ENCODE measurements at regions not wholly inside any gene's neighbourhood (a gene's known extent, or its start where the extent isn't known, plus 50 kb on each side); places are given as distances from the start of the nearest gene placed in this dataset.

DNA sequence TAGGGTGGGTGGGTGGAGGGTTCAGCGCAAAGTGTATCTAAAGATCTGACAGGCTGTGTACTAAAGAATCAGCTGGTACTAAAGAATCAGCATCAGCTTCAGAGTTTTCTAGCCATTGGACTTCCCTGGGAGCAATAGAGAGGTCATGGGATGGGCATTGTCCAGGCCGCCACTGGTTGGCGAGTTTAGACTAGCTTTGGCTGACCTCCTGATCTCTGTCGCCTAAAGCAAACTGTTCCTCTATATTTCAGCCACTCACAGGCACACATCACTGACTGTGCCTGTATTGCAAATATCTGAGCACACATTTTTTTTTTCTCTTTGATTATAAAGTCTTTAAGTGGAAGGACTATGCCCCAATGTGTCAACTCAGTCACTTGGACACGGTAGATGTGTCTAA lies 267.8 kb upstream of the SKOR2 start:
- no peaks in the 10 kb centered on the region for H3F3A ChIP-seq (replicated peaks; ENCODE audit: insufficient read depth)
- TF ChIP-seq, protein P1, sequence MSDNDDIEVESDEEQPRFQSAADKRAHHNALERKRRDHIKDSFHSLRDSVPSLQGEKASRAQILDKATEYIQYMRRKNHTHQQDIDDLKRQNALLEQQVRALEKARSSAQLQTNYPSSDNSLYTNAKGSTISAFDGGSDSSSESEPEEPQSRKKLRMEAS (IDR thresholded peaks at IDR 0.05; ENCODE audit: low read depth), result no peak
- TF ChIP-seq TEAD4 (IDR thresholded peaks at IDR 0.05; ENCODE audit: borderline replicate concordance, insufficient read depth) (no peak), RCOR1 (IDR thresholded peaks at IDR 0.05; ENCODE audit: low read length) (no peak), FOXJ3 (CRISPR knock-in tag; IDR thresholded peaks at IDR 0.05) (no peak), EP300 (IDR thresholded peaks at IDR 0.05; ENCODE audit: borderline replicate concordance in 1 of 2, low read depth in 1 of 2, low read length in 1 of 2) (no peak), GATA2 (CRISPR knock-in tag; IDR thresholded peaks at IDR 0.05) (no peak), POLR2AphosphoS5 (IDR thresholded peaks at IDR 0.05; ENCODE audit: low read depth, low read length) (no peak), EZH2phosphoT487 (IDR thresholded peaks at IDR 0.05; ENCODE audit: borderline replicate concordance, low read depth) (no peak), CHD2 (IDR thresholded peaks at IDR 0.05; ENCODE audit: low read length, partially characterized antibody) (no peak), TAF1 (IDR thresholded peaks at IDR 0.05; ENCODE audit: borderline replicate concordance, low read depth, low read length) (no peak)
- H2AFZ ChIP-seq (ENCODE audit: low read depth), result no peak overlapping the region
- CTCF ChIA-PET, result no interaction called here
- 40% methylated on average over 4 of the region's 5 CpGs for WGBS (ENCODE audit: low lambda C conversion rate)
- H3K4me1 ChIP-seq (ENCODE audit: control insufficient read depth in 1 of 2, insufficient read depth in 2 of 2, low read depth in 1 of 2, low read length in 1 of 2), result no peaks in the 10 kb centered on the region
- no peaks in the 10 kb centered on the region for H3K79me2 ChIP-seq (ENCODE audit: insufficient read depth)
- H3K9ac ChIP-seq, result no peak overlapping the region
- no peaks in the 10 kb centered on the region for H3K9me3 ChIP-seq
- DNase-seq, result no peak
- H3K4me3 ChIP-seq (ENCODE audit: low read depth in 2 of 2, low read length in 1 of 2), result no peak overlapping the region
- H4K20me1 ChIP-seq (ENCODE audit: insufficient read depth), result no peaks in the 10 kb centered on the region
- no peaks in the 10 kb centered on the region for H3K27me3 ChIP-seq (ENCODE audit: insufficient read depth)
- H3K4me2 ChIP-seq, result no peak overlapping the region
- POLR2A ChIA-PET, result no interaction called here
- no peaks in the 10 kb centered on the region for H3K36me3 ChIP-seq (replicated peaks in 1 of 2; ENCODE audit: control insufficient read depth in 1 of 2, insufficient read depth in 2 of 2, low read length in 1 of 2)
- H3K9me2 ChIP-seq, result no peaks in the 10 kb centered on the region
- no peak overlapping the region for H3K27ac ChIP-seq (ENCODE audit: low read depth in 2 of 2, low read length in 1 of 2)

DNA sequence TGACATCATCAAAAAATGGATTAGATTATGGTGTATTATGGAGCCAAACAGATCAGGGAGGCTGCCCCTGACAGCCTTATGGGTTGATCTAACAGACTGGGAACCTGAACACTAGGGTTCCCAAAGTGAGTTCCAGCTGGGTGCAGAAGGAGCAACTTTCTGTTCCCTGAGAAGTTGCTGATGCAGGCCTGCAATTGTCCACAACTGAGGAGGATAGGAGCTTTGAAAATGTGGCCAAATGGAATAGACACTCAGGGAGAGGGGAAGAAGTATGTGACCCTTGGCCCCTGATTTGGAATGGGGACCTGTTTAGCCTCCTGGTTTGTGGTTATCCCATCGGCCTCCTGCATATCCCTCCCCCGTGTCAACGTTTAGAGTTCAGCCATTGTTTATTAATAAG lies 262.2 kb upstream of the SKOR2 start:
- Histone ChIP-seq H3K27ac (ENCODE audit: low read depth in 2 of 2, low read length in 1 of 2) (no peak overlapping the region), H3K9me3 (no peaks in the 10 kb centered on the region), H3K4me3 (ENCODE audit: low read depth in 2 of 2, low read length in 1 of 2) (no peak overlapping the region), H3K9me2 (no peaks in the 10 kb centered on the region), H3K4me2 (no peak overlapping the region), H3K36me3 (replicated peaks in 1 of 2; ENCODE audit: control insufficient read depth in 1 of 2, insufficient read depth in 2 of 2, low read length in 1 of 2) (no peaks in the 10 kb centered on the region), H3K79me2 (ENCODE audit: insufficient read depth) (no peaks in the 10 kb centered on the region), H2AFZ (ENCODE audit: low read depth) (no peak overlapping the region), H3K27me3 (ENCODE audit: insufficient read depth) (no peaks in the 10 kb centered on the region), H3K4me1 (ENCODE audit: control insufficient read depth in 1 of 2, insufficient read depth in 2 of 2, low read depth in 1 of 2, low read length in 1 of 2) (no peaks in the 10 kb centered on the region), H4K20me1 (ENCODE audit: insufficient read depth) (no peaks in the 10 kb centered on the region), H3F3A (replicated peaks; ENCODE audit: insufficient read depth) (no peaks in the 10 kb centered on the region), H3K9ac (no peak overlapping the region)
- CTCF ChIA-PET, result no interaction called here
- DNase-seq, result no peak
- POLR2A ChIA-PET, result no interaction called here
- 16% methylated on average over 3 of the region's 3 CpGs for WGBS (ENCODE audit: low lambda C conversion rate)
- TF ChIP-seq RCOR1 (IDR thresholded peaks at IDR 0.05; ENCODE audit: low read length), result no peak
- no peak for TF ChIP-seq MEF2A (IDR thresholded peaks at IDR 0.05; ENCODE audit: borderline replicate concordance, low read depth)
- TF ChIP-seq, protein P2, sequence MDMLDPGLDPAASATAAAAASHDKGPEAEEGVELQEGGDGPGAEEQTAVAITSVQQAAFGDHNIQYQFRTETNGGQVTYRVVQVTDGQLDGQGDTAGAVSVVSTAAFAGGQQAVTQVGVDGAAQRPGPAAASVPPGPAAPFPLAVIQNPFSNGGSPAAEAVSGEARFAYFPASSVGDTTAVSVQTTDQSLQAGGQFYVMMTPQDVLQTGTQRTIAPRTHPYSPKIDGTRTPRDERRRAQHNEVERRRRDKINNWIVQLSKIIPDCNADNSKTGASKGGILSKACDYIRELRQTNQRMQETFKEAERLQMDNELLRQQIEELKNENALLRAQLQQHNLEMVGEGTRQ (IDR thresholded peaks at IDR 0.05; ENCODE audit: borderline replicate concordance, low read depth, low read length), result no peak
- TF ChIP-seq FOXM1 (IDR thresholded peaks at IDR 0.05; ENCODE audit: low read depth), result no peak
- TF ChIP-seq, protein P3, sequence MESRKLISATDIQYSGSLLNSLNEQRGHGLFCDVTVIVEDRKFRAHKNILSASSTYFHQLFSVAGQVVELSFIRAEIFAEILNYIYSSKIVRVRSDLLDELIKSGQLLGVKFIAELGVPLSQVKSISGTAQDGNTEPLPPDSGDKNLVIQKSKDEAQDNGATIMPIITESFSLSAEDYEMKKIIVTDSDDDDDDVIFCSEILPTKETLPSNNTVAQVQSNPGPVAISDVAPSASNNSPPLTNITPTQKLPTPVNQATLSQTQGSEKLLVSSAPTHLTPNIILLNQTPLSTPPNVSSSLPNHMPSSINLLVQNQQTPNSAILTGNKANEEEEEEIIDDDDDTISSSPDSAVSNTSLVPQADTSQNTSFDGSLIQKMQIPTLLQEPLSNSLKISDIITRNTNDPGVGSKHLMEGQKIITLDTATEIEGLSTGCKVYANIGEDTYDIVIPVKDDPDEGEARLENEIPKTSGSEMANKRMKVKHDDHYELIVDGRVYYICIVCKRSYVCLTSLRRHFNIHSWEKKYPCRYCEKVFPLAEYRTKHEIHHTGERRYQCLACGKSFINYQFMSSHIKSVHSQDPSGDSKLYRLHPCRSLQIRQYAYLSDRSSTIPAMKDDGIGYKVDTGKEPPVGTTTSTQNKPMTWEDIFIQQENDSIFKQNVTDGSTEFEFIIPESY (IDR thresholded peaks at IDR 0.05; ENCODE audit: borderline replicate concordance, low read depth), result no peak
- TF ChIP-seq, protein P4, sequence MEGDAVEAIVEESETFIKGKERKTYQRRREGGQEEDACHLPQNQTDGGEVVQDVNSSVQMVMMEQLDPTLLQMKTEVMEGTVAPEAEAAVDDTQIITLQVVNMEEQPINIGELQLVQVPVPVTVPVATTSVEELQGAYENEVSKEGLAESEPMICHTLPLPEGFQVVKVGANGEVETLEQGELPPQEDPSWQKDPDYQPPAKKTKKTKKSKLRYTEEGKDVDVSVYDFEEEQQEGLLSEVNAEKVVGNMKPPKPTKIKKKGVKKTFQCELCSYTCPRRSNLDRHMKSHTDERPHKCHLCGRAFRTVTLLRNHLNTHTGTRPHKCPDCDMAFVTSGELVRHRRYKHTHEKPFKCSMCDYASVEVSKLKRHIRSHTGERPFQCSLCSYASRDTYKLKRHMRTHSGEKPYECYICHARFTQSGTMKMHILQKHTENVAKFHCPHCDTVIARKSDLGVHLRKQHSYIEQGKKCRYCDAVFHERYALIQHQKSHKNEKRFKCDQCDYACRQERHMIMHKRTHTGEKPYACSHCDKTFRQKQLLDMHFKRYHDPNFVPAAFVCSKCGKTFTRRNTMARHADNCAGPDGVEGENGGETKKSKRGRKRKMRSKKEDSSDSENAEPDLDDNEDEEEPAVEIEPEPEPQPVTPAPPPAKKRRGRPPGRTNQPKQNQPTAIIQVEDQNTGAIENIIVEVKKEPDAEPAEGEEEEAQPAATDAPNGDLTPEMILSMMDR (IDR thresholded peaks at IDR 0.05), result no peak
- TF ChIP-seq FOSL2 (IDR thresholded peaks at IDR 0.05; ENCODE audit: borderline replicate concordance, low read depth), result no peak
- no peak for TF ChIP-seq MXI1 (IDR thresholded peaks at IDR 0.05; ENCODE audit: low read depth, low read length)
- TF ChIP-seq, protein P5, sequence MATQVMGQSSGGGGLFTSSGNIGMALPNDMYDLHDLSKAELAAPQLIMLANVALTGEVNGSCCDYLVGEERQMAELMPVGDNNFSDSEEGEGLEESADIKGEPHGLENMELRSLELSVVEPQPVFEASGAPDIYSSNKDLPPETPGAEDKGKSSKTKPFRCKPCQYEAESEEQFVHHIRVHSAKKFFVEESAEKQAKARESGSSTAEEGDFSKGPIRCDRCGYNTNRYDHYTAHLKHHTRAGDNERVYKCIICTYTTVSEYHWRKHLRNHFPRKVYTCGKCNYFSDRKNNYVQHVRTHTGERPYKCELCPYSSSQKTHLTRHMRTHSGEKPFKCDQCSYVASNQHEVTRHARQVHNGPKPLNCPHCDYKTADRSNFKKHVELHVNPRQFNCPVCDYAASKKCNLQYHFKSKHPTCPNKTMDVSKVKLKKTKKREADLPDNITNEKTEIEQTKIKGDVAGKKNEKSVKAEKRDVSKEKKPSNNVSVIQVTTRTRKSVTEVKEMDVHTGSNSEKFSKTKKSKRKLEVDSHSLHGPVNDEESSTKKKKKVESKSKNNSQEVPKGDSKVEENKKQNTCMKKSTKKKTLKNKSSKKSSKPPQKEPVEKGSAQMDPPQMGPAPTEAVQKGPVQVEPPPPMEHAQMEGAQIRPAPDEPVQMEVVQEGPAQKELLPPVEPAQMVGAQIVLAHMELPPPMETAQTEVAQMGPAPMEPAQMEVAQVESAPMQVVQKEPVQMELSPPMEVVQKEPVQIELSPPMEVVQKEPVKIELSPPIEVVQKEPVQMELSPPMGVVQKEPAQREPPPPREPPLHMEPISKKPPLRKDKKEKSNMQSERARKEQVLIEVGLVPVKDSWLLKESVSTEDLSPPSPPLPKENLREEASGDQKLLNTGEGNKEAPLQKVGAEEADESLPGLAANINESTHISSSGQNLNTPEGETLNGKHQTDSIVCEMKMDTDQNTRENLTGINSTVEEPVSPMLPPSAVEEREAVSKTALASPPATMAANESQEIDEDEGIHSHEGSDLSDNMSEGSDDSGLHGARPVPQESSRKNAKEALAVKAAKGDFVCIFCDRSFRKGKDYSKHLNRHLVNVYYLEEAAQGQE (IDR thresholded peaks at IDR 0.05; ENCODE audit: low read depth, low read length), result no peak
- TF ChIP-seq, protein P6, sequence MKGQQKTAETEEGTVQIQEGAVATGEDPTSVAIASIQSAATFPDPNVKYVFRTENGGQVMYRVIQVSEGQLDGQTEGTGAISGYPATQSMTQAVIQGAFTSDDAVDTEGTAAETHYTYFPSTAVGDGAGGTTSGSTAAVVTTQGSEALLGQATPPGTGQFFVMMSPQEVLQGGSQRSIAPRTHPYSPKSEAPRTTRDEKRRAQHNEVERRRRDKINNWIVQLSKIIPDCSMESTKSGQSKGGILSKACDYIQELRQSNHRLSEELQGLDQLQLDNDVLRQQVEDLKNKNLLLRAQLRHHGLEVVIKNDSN (IDR thresholded peaks at IDR 0.05; ENCODE audit: borderline replicate concordance, low read depth), result no peak

Data from SK-N-SH (cell line).